ENCODE measurements at regions not wholly inside any gene's neighbourhood (a gene's known extent, or its start where the extent isn't known, plus 50 kb on each side); places are given as distances from the start of the nearest gene placed in this dataset.

DNA sequence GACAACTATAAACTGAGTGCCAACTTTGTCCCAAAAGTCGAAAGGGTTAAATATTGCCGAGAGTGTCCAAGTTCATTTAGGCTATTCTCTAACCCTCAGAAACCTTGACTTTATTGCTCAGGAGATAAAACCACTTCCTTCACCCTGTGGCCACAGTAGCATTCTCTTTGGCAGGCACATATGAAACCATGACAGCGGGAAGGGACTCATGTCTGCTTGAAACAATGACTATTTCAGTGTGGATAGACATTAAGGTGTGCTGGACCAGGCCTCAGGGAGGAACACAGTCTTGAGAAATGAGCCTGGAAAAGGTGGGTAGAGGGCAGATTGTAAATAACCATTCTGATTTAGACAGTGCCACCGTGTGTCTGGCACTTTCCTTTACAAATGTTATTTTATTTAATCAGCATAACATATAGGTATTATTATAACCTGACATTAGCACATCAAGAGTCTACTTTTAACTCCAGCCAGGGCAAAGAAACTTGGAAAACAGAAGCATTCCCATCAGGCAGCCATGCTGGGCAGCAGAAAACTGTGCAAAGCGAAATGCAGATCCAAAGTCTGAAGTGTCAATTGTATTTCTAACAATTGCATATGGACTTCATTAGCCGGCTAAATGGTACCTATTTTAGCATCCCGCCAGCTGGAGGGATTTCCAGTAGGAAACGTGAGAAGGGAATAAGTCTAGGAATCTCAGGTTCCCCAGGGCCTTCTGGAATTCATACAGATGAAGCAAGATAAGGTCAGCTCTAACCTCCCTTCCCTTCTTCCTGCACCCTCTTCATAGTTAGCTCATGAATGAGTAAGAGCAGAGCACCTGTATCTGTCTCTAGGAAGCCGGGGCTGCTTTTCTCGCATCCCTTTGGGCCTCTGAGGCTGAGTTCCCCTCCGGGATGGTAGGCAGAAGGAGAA lies 212.8 kb upstream of the ELAC2 start:
- TF ChIP-seq EZH2 (IDR thresholded peaks at IDR 0.05; ENCODE audit: insufficient read depth, poor library complexity, severe bottlenecking) (no peak), EZH2phosphoT487 (IDR thresholded peaks at IDR 0.05; ENCODE audit: insufficient read depth, low read depth) (no peak)

All from GM23248 (cell line).